Lung (tissue), 11 donors: ENCODE measurements at regions not wholly inside any gene's neighbourhood (a gene's known extent, or its start where the extent isn't known, plus 50 kb on each side); places are given as distances from the start of the nearest gene placed in this dataset.
"Not testable (repeated sequence)": the region's sequence is repeated elsewhere in the genome, so short reads cannot be mapped to it uniquely, and the experiment has no call there.

Source experiments
- ATAC-seq: fragments of 200-7000 bp; cut with Tn5 transposase; one replicate; pipeline ENCODE4 v1.9.1; 2020; ENCODE audit warnings: moderate number of reproducible peaks; ENCODE audit not compliant: insufficient read depth, low FRiP score
- DNase-seq, 3 donors: peaks; one replicate each; pipeline ENCODE4 v3.0.0-alpha.2; 2013 to 2017
- H3K27ac ChIP-seq, 2 donors: one replicate each; pipeline ENCODE4 v1.5.1; 2013; ENCODE audit warnings: mild to moderate bottlenecking in 2 of 2, moderate library complexity in 2 of 2, control low read depth in 1 of 2, inconsistent platforms in 1 of 2, low read depth in 1 of 2, low read length in 1 of 2
- H3K27me3 ChIP-seq, 3 donors: one replicate each; pipeline ENCODE4 v1.5.1; 2013; ENCODE audit warnings: low read length in 2 of 3; ENCODE audit not compliant: control insufficient read depth in 3 of 3, insufficient read depth in 3 of 3
- H3K36me3 ChIP-seq, 4 donors: one replicate each; pipeline ENCODE4 v1.5.1; 2013; ENCODE audit warnings: low read length in 4 of 4, mild to moderate bottlenecking in 1 of 4, moderate library complexity in 1 of 4; ENCODE audit not compliant: control insufficient read depth in 4 of 4, insufficient read depth in 4 of 4
- H3K4me1 ChIP-seq, 5 donors: one replicate each; pipeline ENCODE4 v1.5.1; 2013; ENCODE audit warnings: low read length in 5 of 5, mild to moderate bottlenecking in 2 of 5, moderate library complexity in 1 of 5; ENCODE audit not compliant: control insufficient read depth in 5 of 5, insufficient read depth in 5 of 5
- H3K4me3 ChIP-seq: one replicate; pipeline ENCODE4 v1.5.1; 2013; ENCODE audit warnings: mild to moderate bottlenecking, control low read depth, moderate library complexity
- H3K9ac ChIP-seq, 2 donors: one replicate each; pipeline ENCODE4 v1.5.1; 2013; ENCODE audit warnings: low read length in 2 of 2, control low read depth in 1 of 2; ENCODE audit not compliant: insufficient read depth in 1 of 2
- H3K9me3 ChIP-seq, 4 donors: one replicate each; pipeline ENCODE4 v1.5.1; 2013; ENCODE audit warnings: low read length in 3 of 4, mild to moderate bottlenecking in 1 of 4, moderate library complexity in 1 of 4; ENCODE audit not compliant: control insufficient read depth in 4 of 4, insufficient read depth in 3 of 4
- WGBS, 2 donors: extraction: QIAGEN DNeasy Blood & Tissue Kit; methylation state at CpG; one replicate each; pipeline ENCODE4 v1.1.7; 2013; 5-methylcytosine and 5-hydroxymethylcytosine counted together
- TF ChIP-seq, protein P1 (sequence below): IDR thresholded peaks from 2 replicates; pipeline ENCODE4 v1.5.1; 2012; ENCODE audit warnings: mild to moderate bottlenecking; ENCODE audit errors: control extremely low read depth, extremely low read depth
- donor health status: control.
- donor health status: control.
- donor health status: Bipolar disorder and iron deficiency.
- donor health status: healthy.
- donor health status: DM: yes; HTN: yes; CAD: no.

DNA sequence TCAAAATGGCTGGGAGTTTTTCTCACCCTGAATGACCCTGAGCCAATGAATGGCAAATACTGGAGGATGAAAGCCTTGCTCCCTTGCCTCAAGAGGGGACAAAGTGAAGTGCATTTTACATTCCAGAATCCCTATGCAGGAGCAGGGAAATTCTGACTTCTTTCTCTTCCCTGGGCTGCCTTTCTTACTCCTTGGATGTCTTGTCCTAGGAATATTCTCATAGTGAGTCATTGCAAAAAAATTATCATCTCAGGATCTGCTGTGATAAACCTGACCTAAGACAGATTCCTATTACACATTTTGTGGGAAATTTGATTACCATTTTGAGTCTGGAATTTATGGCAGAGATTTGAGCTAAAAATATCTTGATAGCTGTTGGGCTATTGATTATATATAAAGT is 199.9 kb downstream of the TMA16 start:
- Histone ChIP-seq H3K4me1 (no peaks in the 10 kb centered on the region), H3K4me3 (no peak overlapping the region), H3K27ac (no peak overlapping the region), H3K36me3 (no peaks in the 10 kb centered on the region), H3K9me3 (peaks cover 0 to 3% (median 0%) of the 10 kb centered on the region in 4 donors), H3K27me3 (no peaks in the 10 kb centered on the region), H3K9ac (no peak overlapping the region)
- no peak for ATAC-seq
- TF ChIP-seq, protein P1, sequence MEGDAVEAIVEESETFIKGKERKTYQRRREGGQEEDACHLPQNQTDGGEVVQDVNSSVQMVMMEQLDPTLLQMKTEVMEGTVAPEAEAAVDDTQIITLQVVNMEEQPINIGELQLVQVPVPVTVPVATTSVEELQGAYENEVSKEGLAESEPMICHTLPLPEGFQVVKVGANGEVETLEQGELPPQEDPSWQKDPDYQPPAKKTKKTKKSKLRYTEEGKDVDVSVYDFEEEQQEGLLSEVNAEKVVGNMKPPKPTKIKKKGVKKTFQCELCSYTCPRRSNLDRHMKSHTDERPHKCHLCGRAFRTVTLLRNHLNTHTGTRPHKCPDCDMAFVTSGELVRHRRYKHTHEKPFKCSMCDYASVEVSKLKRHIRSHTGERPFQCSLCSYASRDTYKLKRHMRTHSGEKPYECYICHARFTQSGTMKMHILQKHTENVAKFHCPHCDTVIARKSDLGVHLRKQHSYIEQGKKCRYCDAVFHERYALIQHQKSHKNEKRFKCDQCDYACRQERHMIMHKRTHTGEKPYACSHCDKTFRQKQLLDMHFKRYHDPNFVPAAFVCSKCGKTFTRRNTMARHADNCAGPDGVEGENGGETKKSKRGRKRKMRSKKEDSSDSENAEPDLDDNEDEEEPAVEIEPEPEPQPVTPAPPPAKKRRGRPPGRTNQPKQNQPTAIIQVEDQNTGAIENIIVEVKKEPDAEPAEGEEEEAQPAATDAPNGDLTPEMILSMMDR = no peak
- no peak for DNase-seq

DNA sequence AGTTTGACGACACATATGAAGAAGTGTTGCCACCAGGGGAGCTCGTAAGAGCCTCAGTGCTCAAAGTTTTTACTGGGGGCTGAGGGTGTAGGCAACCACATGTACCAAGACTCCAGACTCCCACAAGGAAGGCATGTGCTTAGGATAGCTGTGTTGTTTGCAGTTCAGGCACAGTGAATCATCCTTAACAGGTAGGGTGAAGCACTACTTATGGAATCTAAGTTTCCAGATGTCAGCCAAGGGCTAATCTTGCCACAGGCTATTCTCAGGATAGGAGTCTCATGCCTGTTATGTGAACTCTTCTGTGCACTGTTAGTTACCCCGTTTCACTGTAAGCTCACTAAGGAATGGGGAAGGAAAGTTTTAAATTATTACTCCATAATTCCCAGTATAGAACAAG is 202.6 kb downstream of the TMA16 start:
- H3K36me3 ChIP-seq = no peaks in the 10 kb centered on the region
- no peak overlapping the region for H3K27ac ChIP-seq
- DNase-seq = no peak
- no peak overlapping the region for H3K9ac ChIP-seq
- no peak overlapping the region for H3K4me3 ChIP-seq
- H3K9me3 ChIP-seq = peaks cover 0 to 3% (median 0%) of the 10 kb centered on the region in 4 donors
- WGBS, 2 donors = 80 to 86% methylated on average over 3 of the region's 3 CpGs
- no peaks in the 10 kb centered on the region for H3K27me3 ChIP-seq
- TF ChIP-seq, protein P1 = no peak
- H3K4me1 ChIP-seq = peaks cover 0 to 3% (median 0%) of the 10 kb centered on the region in 5 donors
- no peak for ATAC-seq

DNA sequence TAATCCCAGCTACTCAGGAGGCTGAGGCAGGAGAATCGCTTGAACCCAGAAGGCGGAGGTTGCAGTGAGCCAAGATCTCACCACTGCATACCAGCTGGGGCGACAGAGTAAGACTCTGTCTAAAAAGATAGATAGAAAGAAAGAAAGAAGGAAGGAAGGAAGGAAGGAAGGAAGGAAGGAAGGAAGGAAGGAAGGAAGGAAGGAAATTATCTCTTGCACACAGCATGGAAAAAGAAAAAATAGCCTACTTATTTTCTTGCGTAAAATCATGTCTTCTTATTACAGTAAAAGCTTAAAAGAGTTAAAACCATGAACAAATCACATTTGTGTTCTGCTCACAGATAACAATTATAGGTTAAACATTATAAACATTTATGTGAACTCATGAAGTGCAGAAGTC is 205.9 kb downstream of the TMA16 start:
- ATAC-seq, H3K27ac ChIP-seq: not testable (repeated sequence)
- 93 to 94% methylated on average over 4 of the region's 4 CpGs for WGBS, 2 donors

DNA sequence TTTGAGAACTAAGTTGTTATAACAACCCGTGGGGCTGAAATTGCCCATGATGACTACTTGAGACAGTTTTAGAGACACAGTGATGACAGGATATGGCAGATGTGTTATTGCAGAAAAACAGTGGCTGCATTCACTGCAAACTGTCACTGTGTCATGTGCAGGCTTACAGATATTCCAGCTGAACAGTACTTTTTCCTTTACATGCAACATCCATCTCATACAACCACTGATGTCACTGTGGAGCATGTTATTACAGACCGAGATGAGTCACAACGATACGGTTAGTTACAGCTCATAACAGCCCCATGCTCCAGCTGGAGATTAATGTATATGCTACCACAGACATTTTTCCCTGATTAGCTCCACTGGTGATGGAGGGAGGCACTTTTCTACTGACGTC is 207.4 kb downstream of the TMA16 start:
- Histone ChIP-seq H3K9me3 (peaks cover 0 to 2% (median 0%) of the 10 kb centered on the region in 4 donors), H3K9ac (no peak overlapping the region), H3K4me1 (peaks cover 0 to 14% (median 0%) of the 10 kb centered on the region in 5 donors), H3K36me3 (no peaks in the 10 kb centered on the region), H3K27me3 (no peaks in the 10 kb centered on the region), H3K27ac (no peak overlapping the region), H3K4me3 (no peak overlapping the region)
- DNase-seq (peak in 2 of 3 donors; percentile 4 to 13), ATAC-seq (no peak)
- TF ChIP-seq, protein P1 = no peak
- WGBS, 2 donors = 62 to 82% methylated on average over 5 of the region's 5 CpGs

More for the DNA sequence above, 205.9 kb downstream of the TMA16 start:
- peaks cover 0 to 14% (median 0%) of the 10 kb centered on the region in 5 donors for H3K4me1 ChIP-seq
- H3K9ac ChIP-seq, H3K9me3 ChIP-seq, H3K36me3 ChIP-seq, H3K27me3 ChIP-seq, H3K4me3 ChIP-seq, DNase-seq: not testable (repeated sequence)
